SU-DHL-6 (cell line): ENCODE measurements at regions not wholly inside any gene's neighbourhood (a gene's known extent, or its start where the extent isn't known, plus 50 kb on each side); places are given as distances from the start of the nearest gene placed in this dataset.

ENCODE experiments used
- CTCF ChIP-seq: fragments of 200-600 bp; sonication (generic); IDR thresholded peaks from one replicate; pipeline ENCODE4 v1.5.1; 2017; ENCODE audit warnings: antibody characterized with exemption, mild to moderate bottlenecking, low read length, moderate library complexity; ENCODE audit not compliant: insufficient read depth, poor library complexity, severe bottlenecking
- EZH2phosphoT487 ChIP-seq: fragments of 200-600 bp; sonication (generic), shearing (Covaris generic); conservative IDR thresholded peaks from 2 replicates; pipeline ENCODE4 v1.6.1; 2018; ENCODE audit warnings: mild to moderate bottlenecking, antibody characterized with exemption, low read length, moderate library complexity, mixed read lengths

GRCh38 chr5:63629951-63630630, 332.2 kb downstream of the HTR1A start:
- TF ChIP-seq EZH2phosphoT487 = no peak
- TF ChIP-seq CTCF = no peak
